NT2/D1 (cell line): ENCODE measurements at regions not wholly inside any gene's neighbourhood (a gene's known extent, or its start where the extent isn't known, plus 50 kb on each side); places are given as distances from the start of the nearest gene placed in this dataset.

Experiments
- SUZ12 ChIP-seq: IDR thresholded peaks from 2 replicates; pipeline ENCODE4 v1.6.1; 2011; ENCODE audit not compliant: insufficient read length, insufficient read depth; ENCODE audit errors: extremely low read depth
- ZNF274 ChIP-seq: IDR thresholded peaks from 2 replicates; pipeline ENCODE4 v1.6.1; 2011; ENCODE audit warnings: mild to moderate bottlenecking, low read depth, low read length

GRCh38 chr1:17935230-17935629 lies 172.4 kb upstream of the IGSF21 start:
- TF ChIP-seq ZNF274 (no peak), SUZ12 (no peak)
